ENCODE measurements at regions not wholly inside any gene's neighbourhood (a gene's known extent, or its start where the extent isn't known, plus 50 kb on each side); places are given as distances from the start of the nearest gene placed in this dataset.

DNA sequence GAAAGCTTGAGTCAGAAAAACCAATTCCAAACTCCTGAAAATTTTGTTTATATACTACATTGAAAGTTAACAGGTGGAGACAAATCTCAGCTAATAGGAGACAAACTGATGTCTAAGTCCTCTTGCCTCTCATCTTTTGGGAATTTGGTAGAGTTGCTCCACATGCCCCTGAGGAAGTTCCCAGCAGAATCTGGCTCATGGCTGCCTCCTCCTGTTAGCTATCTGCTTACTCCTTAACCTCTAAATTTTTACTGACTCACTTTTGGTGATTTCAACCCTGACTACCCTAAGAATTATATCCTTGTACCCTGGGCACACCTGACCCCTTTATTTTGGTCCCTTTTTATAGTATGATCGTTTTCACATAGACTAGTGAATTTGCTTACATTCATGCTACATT lies 633.7 kb upstream of the USP24 start:
- Histone ChIP-seq H3K27ac (no peak overlapping the region), H3K4me3 (no peak overlapping the region), H3K27me3 (no peaks in the 10 kb centered on the region), H3K9me3 (no peaks in the 10 kb centered on the region), H3K4me1 (no peaks in the 10 kb centered on the region), H3K36me3 (no peaks in the 10 kb centered on the region)
- TF ChIP-seq, protein P1, sequence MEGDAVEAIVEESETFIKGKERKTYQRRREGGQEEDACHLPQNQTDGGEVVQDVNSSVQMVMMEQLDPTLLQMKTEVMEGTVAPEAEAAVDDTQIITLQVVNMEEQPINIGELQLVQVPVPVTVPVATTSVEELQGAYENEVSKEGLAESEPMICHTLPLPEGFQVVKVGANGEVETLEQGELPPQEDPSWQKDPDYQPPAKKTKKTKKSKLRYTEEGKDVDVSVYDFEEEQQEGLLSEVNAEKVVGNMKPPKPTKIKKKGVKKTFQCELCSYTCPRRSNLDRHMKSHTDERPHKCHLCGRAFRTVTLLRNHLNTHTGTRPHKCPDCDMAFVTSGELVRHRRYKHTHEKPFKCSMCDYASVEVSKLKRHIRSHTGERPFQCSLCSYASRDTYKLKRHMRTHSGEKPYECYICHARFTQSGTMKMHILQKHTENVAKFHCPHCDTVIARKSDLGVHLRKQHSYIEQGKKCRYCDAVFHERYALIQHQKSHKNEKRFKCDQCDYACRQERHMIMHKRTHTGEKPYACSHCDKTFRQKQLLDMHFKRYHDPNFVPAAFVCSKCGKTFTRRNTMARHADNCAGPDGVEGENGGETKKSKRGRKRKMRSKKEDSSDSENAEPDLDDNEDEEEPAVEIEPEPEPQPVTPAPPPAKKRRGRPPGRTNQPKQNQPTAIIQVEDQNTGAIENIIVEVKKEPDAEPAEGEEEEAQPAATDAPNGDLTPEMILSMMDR (IDR thresholded peaks at IDR 0.05), result no peak
- no peak for TF ChIP-seq EP300 (IDR thresholded peaks at IDR 0.05)
- DNase-seq (ENCODE audit: low spot score in 2 of 2), result no peak
- 81 to 88% methylated on average over 1 of the region's 1 CpG for WGBS, 2 donors

DNA sequence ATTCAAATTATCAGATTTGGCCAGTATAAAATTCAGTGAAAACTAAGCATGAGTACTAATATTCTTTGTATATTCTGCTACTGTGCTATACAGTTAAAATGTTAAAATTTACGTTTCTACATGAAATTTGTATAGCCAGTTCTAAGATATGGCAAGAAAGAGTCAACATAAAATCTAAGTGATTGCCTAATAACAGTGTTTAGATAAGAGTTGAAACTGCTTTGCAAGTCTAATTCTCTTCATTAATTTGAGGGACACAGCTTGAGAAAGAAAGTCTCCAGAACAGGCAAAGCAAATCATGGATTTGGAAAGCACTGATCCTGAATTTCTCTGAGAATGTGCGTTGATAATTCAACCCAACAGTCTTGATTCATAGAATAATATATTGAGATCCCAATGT lies 630.9 kb upstream of the USP24 start:
- H3K27me3 ChIP-seq, result no peaks in the 10 kb centered on the region
- no peak overlapping the region for H3K27ac ChIP-seq
- no peaks in the 10 kb centered on the region for H3K9me3 ChIP-seq
- WGBS, 2 donors, result 84 to 86% methylated on average over 2 of the region's 2 CpGs
- no peak overlapping the region for H3K4me3 ChIP-seq
- H3K4me1 ChIP-seq, result no peaks in the 10 kb centered on the region
- TF ChIP-seq EP300 (IDR thresholded peaks at IDR 0.05) (no peak), POLR2A (IDR thresholded peaks at IDR 0.05) (no peak)
- TF ChIP-seq, protein P1 (IDR thresholded peaks at IDR 0.05), result no peak
- H3K36me3 ChIP-seq, result no peaks in the 10 kb centered on the region
- no peak for DNase-seq (ENCODE audit: low spot score in 2 of 2)

DNA sequence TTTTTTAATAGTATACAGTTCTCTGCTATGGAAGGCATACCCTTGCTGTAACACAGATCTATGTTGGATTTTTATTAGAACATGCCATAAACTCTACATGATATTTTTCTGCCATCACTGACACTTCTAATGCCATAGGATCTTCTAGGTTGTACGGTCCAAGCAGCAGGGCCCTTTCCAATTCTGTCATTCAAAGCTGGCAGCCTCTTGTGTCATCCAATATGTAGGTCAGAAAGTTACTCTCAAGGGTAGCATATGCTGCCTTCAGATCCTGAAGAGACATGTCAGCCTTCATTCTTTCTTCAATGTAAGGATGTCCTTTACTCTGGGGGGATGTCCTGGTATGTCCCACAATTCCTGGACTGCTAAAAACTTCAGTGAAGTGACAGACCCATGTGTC lies 629.2 kb upstream of the USP24 start:
- Histone ChIP-seq H3K9me3 (no peaks in the 10 kb centered on the region), H3K4me3 (no peak overlapping the region), H3K27me3 (no peaks in the 10 kb centered on the region), H3K27ac (no peak overlapping the region), H3K4me1 (no peaks in the 10 kb centered on the region), H3K36me3 (no peaks in the 10 kb centered on the region)
- 95% methylated on average over 1 of the region's 1 CpG for WGBS, 2 donors
- DNase-seq (ENCODE audit: low spot score in 2 of 2), result no peak
- TF ChIP-seq EP300 (IDR thresholded peaks at IDR 0.05) (no peak), POLR2A (IDR thresholded peaks at IDR 0.05) (no peak)
- TF ChIP-seq, protein P1 (IDR thresholded peaks at IDR 0.05), result no peak

DNA sequence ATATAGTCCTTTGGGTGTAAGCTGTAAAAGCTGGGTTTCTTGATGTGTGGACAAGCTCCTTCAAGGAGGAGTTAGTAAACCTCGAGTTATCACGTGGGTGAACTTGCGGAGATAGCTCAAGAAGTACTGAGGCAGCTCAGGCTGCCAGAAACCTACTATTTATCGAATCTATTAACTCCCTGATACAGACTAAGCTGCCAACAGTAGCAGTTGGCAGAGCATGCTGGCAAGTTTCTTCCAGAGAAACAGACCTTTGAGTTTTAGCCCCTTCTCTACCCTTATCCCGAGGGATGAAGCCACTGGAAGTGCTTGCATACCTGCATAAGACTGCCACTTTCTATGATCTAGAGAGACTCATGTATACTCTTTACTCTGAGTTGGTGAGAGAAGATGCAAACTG lies 624.5 kb upstream of the USP24 start:
- Histone ChIP-seq H3K4me3 (no peak overlapping the region), H3K27ac (no peak overlapping the region), H3K9me3 (no peaks in the 10 kb centered on the region), H3K27me3 (no peaks in the 10 kb centered on the region), H3K36me3 (no peaks in the 10 kb centered on the region), H3K4me1 (no peaks in the 10 kb centered on the region)
- WGBS, 2 donors, result 88 to 90% methylated on average over 5 of the region's 5 CpGs
- TF ChIP-seq EP300 (IDR thresholded peaks at IDR 0.05) (no peak), POLR2A (IDR thresholded peaks at IDR 0.05) (no peak)
- TF ChIP-seq, protein P1 (IDR thresholded peaks at IDR 0.05), result no peak
- DNase-seq (ENCODE audit: low spot score in 2 of 2), result no peak

DNA sequence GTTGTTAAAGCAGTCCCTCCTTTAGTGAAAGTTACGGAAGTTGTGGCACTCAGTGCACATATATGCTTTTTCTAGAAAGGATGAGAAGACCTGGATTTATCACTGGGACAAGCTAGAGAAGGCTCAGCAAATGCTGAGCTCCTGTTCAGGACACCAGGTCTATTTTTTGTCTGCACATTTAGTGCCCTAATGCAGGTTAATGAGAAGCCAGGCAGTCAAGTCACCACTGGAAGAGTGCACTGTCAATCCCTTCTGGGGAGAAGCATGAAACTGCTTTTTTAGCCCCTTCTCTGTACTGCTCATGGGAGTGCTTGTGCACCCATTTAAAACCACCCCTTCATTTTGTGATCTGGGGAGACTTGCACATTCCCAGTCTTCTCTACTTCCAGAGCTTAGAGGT lies 624.1 kb upstream of the USP24 start:
- Histone ChIP-seq H3K9me3 (no peaks in the 10 kb centered on the region), H3K27me3 (no peaks in the 10 kb centered on the region), H3K27ac (no peak overlapping the region), H3K4me3 (no peak overlapping the region), H3K36me3 (no peaks in the 10 kb centered on the region), H3K4me1 (no peaks in the 10 kb centered on the region)
- DNase-seq (ENCODE audit: low spot score in 2 of 2), result no peak
- WGBS, 2 donors, result 90 to 100% methylated on average over 1 of the region's 1 CpG
- TF ChIP-seq, protein P1 (IDR thresholded peaks at IDR 0.05), result no peak
- no peak for TF ChIP-seq EP300 (IDR thresholded peaks at IDR 0.05)
- TF ChIP-seq POLR2A (IDR thresholded peaks at IDR 0.05), result no peak

All from tibial nerve (tissue), 4 donors.